ENCODE measurements at regions not wholly inside any gene's neighbourhood (a gene's known extent, or its start where the extent isn't known, plus 50 kb on each side); places are given as distances from the start of the nearest gene placed in this dataset.

GRCh38 chr2:120591572-120591971 lies 144.1 kb upstream of the GLI2 start:
- DNase-seq = no peak
- Histone ChIP-seq H3K4me1 (ENCODE audit: low read length) (no peaks in the 10 kb centered on the region), H2AFZ (ENCODE audit: low read length) (no peak overlapping the region)

GRCh38 chr2:120592084-120592483 lies 143.6 kb upstream of the GLI2 start:
- no peak overlapping the region for H3K4me3 ChIP-seq (ENCODE audit: low read length)
- DNase-seq = no peak

More at GRCh38 chr2:120591572-120591971, 144.1 kb upstream of the GLI2 start:
- no peak overlapping the region for H3K4me3 ChIP-seq (ENCODE audit: low read length)
- no peaks in the 10 kb centered on the region; the same call in 1 of the 2 replicates for H3K27me3 ChIP-seq (replicated peaks; ENCODE audit: insufficient read depth, low read length)
- no peaks in the 10 kb centered on the region for H4K20me1 ChIP-seq (ENCODE audit: insufficient read depth, low read length)
- H3K27ac ChIP-seq (ENCODE audit: low read length) = no peak overlapping the region
- H3K9ac ChIP-seq (ENCODE audit: low read length) = no peak overlapping the region
- H3K4me2 ChIP-seq (ENCODE audit: low read depth, low read length) = no peak overlapping the region
- H3K36me3 ChIP-seq (replicated peaks; ENCODE audit: insufficient read depth, low read length) = no peaks in the 10 kb centered on the region
- H3F3A ChIP-seq (ENCODE audit: insufficient read depth, low read length) = no peaks in the 10 kb centered on the region
- H3K79me2 ChIP-seq (ENCODE audit: low read length) = no peaks in the 10 kb centered on the region
- TF ChIP-seq EZH2phosphoT487 (IDR thresholded peaks at IDR 0.05; ENCODE audit: low read length) = no peak
- TF ChIP-seq CTCF (IDR thresholded peaks at IDR 0.05; ENCODE audit: low read length) = no peak
- TF ChIP-seq EZH2 (optimal IDR thresholded peaks at IDR 0.05; ENCODE audit: low read depth, low read length) = no peak
- no peaks in the 10 kb centered on the region for H3K9me3 ChIP-seq (replicated peaks; ENCODE audit: insufficient read depth, low read length)
- no peaks in the 10 kb centered on the region for H3K9me2 ChIP-seq (replicated peaks; ENCODE audit: insufficient read depth, low read length)

GRCh38 chr2:120593921-120594686 lies 141.6 kb upstream of the GLI2 start:
- no peak overlapping the region for H3K4me2 ChIP-seq (ENCODE audit: low read depth, low read length)
- TF ChIP-seq EZH2 (optimal IDR thresholded peaks at IDR 0.05; ENCODE audit: low read depth, low read length) (no peak), EZH2phosphoT487 (IDR thresholded peaks at IDR 0.05; ENCODE audit: low read length) (no peak), CTCF (IDR thresholded peaks at IDR 0.05; ENCODE audit: low read length) (no peak)

More at GRCh38 chr2:120592084-120592483, 143.6 kb upstream of the GLI2 start:
- H3K79me2 ChIP-seq (ENCODE audit: low read length) = no peaks in the 10 kb centered on the region
- H3K27ac ChIP-seq (ENCODE audit: low read length) = no peak overlapping the region
- H3K36me3 ChIP-seq (replicated peaks; ENCODE audit: insufficient read depth, low read length) = no peaks in the 10 kb centered on the region
- H3K27me3 ChIP-seq (replicated peaks; ENCODE audit: insufficient read depth, low read length) = peaks cover 4% of the 10 kb centered on the region; the same call in 1 of the 2 replicates
- H3K4me2 ChIP-seq (ENCODE audit: low read depth, low read length) = no peak overlapping the region
- no peaks in the 10 kb centered on the region for H4K20me1 ChIP-seq (ENCODE audit: insufficient read depth, low read length)
- H3F3A ChIP-seq (ENCODE audit: insufficient read depth, low read length) = no peaks in the 10 kb centered on the region
- no peaks in the 10 kb centered on the region for H3K9me3 ChIP-seq (replicated peaks; ENCODE audit: insufficient read depth, low read length)
- H2AFZ ChIP-seq (ENCODE audit: low read length) = no peak overlapping the region
- H3K9me2 ChIP-seq (replicated peaks; ENCODE audit: insufficient read depth, low read length) = no peaks in the 10 kb centered on the region
- no peak overlapping the region for H3K9ac ChIP-seq (ENCODE audit: low read length)
- no peaks in the 10 kb centered on the region for H3K4me1 ChIP-seq (ENCODE audit: low read length)
- TF ChIP-seq EZH2phosphoT487 (IDR thresholded peaks at IDR 0.05; ENCODE audit: low read length) = no peak
- no peak for TF ChIP-seq CTCF (IDR thresholded peaks at IDR 0.05; ENCODE audit: low read length)
- TF ChIP-seq EZH2 (optimal IDR thresholded peaks at IDR 0.05; ENCODE audit: low read depth, low read length) = no peak

More at GRCh38 chr2:120593921-120594686, 141.6 kb upstream of the GLI2 start:
- H3K4me3 ChIP-seq (ENCODE audit: low read length) = no peak overlapping the region
- no peaks in the 10 kb centered on the region for H3K9me2 ChIP-seq (replicated peaks; ENCODE audit: insufficient read depth, low read length)
- no peaks in the 10 kb centered on the region for H3K4me1 ChIP-seq (ENCODE audit: low read length)
- no peaks in the 10 kb centered on the region for H3K9me3 ChIP-seq (replicated peaks; ENCODE audit: insufficient read depth, low read length)
- H3K27ac ChIP-seq (ENCODE audit: low read length) = no peak overlapping the region
- no peak overlapping the region for H2AFZ ChIP-seq (ENCODE audit: low read length)
- no peaks in the 10 kb centered on the region for H3K36me3 ChIP-seq (replicated peaks; ENCODE audit: insufficient read depth, low read length)
- no peak overlapping the region for H3K9ac ChIP-seq (ENCODE audit: low read length)
- H3F3A ChIP-seq (ENCODE audit: insufficient read depth, low read length) = no peaks in the 10 kb centered on the region
- H3K79me2 ChIP-seq (ENCODE audit: low read length) = no peaks in the 10 kb centered on the region
- no peaks in the 10 kb centered on the region for H4K20me1 ChIP-seq (ENCODE audit: insufficient read depth, low read length)
- DNase-seq = no peak
- H3K27me3 ChIP-seq (replicated peaks; ENCODE audit: insufficient read depth, low read length) = peaks cover 4% of the 10 kb centered on the region; the same call in 1 of the 2 replicates

All from MM.1S (cell line).